Activated CD4-positive, alpha-beta T cell treated with anti-CD3 and anti-CD28 coated beads, Interleukin-2, Interleukin-4, amounts not matched to agents 100 ng/mL and 50 ng/mL, durations not matched to agents 16 hours and 8 hours (primary cell): ENCODE measurements at regions not wholly inside any gene's neighbourhood (a gene's known extent, or its start where the extent isn't known, plus 50 kb on each side); places are given as distances from the start of the nearest gene placed in this dataset.
"Not testable (repeated sequence)": the region's sequence is repeated elsewhere in the genome, so short reads cannot be mapped to it uniquely, and the experiment has no call there.

Source experiments
- DNase-seq: peaks from one replicate; pipeline ENCODE4 v3.0.0-alpha.2; 2020; ENCODE audit warnings: low spot score

DNA sequence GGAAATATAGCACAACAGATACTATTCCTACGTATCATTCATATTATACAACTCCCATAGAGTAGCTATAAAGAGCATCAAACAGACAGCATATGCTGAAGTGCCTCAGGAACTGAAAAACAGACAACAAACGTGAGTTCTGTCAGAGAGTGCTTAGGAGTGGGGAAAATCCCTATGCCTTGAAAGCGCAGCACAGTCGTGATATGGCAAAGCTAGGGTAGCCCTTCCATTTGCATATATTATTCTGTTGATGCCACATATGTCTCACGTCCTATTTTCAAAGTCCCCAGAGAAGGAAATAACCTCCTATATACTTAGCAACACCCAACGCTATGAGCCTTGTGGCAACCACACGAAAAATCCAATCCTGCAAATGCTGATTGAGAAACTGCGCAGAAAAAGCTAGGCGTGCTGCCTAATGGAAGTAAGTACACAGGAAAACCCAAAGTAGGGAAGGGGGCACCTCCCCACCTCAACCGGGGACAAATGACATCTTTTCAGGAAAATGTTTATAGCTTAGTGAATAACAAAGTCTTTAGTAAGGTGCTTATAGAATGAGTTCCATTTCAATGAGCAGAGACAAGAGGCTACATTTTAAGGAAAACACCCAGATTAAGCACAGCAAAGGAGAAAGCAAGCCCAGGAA, 105.1 kb downstream of the MED10 start:
- DNase-seq, result no peak

GRCh38 chr5:6269925-6270324, 108.4 kb downstream of the MED10 start:
- no peak for DNase-seq

- no peak for DNase-seq
These were observed 111.6 kb downstream of the MED10 start for GRCh38 chr5:6266671-6267197.

GRCh38 chr5:6264394-6264793, 114.0 kb downstream of the MED10 start:
- no peak for DNase-seq

GRCh38 chr5:6262651-6263363, 115.5 kb downstream of the MED10 start:
- no peak for DNase-seq

DNA sequence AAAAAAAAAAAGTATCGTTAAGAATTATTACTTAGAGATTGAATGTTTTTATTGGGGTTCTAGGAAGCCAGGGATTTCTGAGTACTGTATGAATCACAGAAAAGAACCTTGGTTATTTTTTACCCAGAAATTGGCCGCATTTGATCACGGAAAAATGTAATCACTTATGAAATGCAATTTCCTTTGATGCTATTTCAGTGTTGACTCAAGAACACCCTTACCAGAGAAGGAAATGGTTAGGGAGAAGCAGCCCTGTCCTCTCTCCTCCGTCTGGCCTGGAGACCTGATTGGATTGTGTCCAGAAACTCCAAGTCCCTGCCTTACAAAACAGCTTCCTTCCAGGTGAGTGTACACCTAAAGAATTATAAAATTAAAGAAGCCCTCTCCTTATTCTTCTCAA, 116.7 kb downstream of the MED10 start:
- DNase-seq, result peak; percentile 37

DNA sequence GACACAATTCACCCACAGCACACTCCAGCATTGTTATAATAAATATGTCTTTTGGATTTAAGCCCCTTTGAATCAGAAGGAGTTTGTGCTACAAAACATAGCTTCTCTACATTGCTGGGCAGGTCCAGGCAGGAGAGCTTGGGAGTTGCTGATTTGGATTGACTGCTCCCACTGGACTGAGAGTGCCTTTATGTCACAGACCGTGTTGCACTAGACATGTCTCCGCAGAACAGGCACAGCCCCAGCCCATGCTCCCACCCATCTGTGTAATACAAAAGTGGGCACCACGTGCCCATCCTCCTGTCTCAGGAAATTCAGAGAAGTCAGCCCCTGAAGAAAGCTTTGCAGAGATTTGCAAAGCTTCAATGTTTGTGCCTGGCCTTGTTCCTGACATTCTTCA, 117.1 kb downstream of the MED10 start:
- DNase-seq, result no peak

DNA sequence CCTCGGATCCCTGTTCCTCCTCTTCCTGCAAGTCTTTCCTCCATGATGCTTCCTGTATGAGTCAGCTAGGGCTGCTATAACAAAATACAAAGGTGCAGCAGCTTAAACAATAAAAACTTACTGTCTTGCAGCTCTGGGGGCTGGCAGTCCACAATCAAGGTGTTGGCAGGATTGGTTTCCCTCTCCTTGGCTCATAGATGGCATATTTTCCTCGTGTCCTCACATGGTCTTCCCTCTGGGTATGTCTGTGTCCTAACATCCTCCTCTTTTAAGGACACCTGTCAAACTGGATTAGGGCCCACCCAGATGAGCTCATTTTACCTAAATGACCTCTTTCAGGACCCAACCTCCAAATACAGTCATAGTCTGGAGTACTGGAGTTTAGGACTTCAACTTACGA, 117.5 kb downstream of the MED10 start:
- no peak for DNase-seq

- DNase-seq, result no peak
These were observed 121.4 kb downstream of the MED10 start for GRCh38 chr5:6256901-6257300.

DNA sequence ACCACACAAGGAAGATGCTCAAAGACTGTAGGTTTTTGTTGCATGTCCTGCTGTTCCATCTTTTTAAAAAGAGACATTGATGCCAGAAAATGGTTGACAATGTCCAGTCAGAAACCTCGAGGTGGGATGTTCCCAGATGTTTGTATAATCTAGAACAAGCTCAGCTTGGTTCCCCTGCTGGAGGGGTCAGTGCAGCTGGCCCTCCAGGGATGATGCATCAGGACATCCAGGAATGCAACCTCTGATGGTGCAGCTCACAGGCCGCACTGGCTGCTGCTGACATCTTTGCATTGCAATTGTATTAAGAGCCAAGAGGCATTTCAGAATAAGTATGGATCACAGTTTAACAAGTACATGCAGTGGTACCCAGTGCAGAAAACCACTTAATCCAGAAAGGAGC, 122.4 kb downstream of the MED10 start:
- no peak for DNase-seq

DNA sequence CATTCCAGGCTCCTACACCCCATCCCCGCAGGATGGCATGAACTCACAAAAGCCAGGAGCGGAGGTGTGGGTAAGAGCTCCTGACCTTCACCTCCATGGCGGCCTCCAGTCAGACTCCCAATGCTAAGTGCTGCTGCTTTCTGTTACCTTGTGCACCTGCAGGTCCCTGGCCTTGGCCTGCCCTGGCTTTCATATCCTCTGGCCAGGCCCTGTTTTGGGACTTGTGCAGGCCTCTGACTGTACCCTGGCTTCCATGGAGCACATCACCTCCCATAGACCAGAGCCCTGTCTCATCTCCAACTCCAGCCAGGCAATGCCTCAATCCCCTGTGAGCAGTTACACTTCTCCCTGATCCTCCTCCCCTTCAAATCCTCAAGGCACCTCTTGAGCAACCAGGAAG, 124.5 kb downstream of the MED10 start:
- no peak for DNase-seq

- no peak for DNase-seq
These were observed 125.1 kb downstream of the MED10 start for GRCh38 chr5:6253281-6253680.

- DNase-seq, result no peak
These were observed 125.8 kb downstream of the MED10 start for GRCh38 chr5:6252581-6252980.

DNA sequence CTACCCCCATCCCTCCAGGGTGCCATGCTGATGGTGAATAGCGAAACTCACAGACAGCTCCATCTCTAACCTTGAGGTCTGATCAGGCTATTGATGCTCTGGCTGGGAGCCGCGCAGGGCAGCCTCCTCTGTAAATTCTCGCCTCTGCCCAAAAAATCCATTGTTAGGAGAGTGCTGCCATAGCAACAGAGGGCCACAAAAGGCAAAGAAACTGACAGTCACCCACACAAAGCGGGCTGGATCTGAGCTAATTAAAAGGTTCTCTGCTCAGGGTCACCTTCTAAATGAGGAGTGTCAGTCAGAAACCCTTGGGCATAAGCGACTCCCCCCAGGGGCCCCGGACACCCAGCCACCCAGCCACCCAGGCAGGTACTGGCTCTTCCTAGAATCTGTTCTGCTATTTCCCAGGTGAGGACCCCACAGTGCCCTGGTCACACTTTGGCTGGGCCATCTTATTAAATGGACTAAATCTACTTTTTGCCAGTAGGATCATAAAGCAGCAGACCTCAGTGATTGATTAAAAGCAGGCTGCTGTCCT, 126.7 kb downstream of the MED10 start:
- DNase-seq, result no peak

GRCh38 chr5:6250121-6250520, 128.2 kb downstream of the MED10 start:
- no peak for DNase-seq

DNA sequence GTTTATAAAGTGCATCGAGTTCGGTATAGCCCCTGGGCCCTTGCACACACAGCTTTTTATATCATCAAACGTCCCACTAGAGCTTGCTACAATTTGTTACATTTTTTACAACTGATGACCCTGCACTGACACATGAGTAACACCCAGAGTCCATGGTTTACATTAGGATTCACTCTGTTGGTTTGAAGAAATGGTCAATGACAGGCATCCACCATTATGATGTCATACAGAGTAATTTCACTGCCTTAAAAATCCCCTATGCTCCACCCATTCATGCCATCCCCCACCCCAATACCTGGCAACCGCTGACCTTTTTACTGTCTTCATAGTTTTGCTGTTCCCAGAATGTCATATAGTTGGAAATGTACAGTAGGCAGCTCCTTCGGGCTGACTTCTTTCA, 130.2 kb downstream of the MED10 start:
- no peak for DNase-seq

DNA sequence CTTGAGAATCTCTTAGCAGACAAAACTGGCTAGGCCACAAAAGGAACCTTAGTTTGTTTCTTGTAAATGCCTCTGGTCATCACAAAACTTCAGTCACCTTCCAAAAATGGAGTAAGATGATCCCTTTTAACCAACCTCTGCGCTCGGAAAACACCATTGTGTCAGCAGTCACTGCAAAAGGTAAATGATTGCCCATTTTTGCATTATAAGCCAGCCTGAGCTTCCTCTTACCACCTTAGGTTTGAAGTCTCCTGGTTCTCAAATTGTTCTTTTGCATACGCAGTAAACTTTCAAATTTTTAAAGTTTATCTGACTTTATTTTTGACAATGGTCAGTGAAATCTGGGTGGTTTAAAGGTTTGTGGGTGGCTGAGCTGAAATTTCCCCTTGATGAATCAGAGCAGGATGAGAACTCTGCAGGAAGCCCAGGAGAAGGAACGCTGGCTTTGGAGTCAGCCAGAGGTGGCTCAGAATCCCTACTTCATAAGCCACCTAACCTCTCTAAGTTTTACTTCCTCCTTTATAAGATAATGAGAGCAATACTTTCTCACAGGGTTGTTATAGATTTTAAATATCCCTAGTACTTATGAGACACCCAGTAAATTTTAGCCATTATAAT, 131.4 kb downstream of the MED10 start:
- no peak for DNase-seq

DNA sequence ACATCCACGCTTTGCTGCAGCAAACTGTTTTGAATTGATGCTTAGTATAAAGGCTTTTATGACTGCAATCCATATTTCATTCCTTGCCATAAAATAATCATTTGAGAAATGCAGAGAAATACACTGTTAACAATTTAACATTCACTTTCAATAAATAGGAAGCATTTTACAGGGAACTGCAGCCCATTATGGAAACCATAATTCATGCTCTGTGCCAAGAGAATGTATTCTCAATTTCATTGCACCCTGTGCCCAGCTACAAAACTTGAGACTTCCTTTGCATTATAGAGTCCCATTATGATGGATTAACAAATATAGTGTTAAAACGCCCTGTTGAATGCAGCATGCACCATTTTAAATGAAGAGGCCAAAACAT, 134.0 kb downstream of the MED10 start:
- no peak for DNase-seq

- no peak for DNase-seq
These were observed 134.5 kb downstream of the MED10 start for GRCh38 chr5:6243706-6244338.

DNA sequence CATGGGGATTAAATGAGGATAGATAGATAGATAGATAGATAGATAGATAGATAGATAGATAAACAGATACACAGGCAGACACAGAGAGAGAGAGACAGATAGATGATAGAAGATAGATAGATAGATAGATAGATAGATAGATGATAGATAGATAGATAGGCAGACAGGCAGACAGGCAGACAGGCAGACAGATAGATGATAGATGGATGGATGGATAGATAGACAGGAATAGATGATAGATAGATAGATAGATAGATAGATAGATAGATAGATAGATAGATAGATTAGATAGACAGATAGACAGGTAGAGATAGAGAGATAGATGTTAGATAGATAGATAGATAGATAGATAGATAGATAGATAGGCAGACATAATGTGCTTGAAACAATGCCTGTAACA, 137.3 kb downstream of the MED10 start:
- not testable (repeated sequence) for DNase-seq

DNA sequence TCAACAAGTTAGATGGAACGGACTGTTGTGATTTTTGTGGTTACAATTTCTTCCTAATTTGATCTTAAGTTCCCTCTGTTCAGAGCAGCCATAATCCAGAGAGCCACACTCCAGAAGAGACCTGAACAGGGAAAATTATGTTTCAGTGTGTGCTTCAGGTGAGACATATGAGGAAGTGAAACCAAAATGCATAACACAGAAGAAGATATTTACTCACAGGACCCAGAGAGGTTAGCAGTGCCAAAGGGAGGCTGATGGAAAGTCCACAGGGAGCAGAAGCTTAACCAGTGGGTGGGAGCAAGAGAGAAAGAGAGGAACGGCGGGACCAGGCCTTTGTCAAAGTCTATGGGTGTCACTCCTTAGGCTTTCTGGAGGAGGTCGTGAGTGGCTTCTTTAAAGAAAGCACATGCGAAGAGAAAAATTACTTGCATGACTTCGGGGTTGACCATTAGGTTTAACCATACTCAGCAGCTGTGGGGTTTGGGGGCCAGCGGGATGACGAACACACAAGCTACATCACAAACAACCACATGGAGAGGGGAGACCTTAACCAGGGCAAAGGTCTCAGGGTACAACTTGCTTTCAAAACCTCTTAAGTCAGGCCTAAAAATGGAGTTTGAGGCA, 141.4 kb downstream of the MED10 start:
- DNase-seq, result no peak

DNA sequence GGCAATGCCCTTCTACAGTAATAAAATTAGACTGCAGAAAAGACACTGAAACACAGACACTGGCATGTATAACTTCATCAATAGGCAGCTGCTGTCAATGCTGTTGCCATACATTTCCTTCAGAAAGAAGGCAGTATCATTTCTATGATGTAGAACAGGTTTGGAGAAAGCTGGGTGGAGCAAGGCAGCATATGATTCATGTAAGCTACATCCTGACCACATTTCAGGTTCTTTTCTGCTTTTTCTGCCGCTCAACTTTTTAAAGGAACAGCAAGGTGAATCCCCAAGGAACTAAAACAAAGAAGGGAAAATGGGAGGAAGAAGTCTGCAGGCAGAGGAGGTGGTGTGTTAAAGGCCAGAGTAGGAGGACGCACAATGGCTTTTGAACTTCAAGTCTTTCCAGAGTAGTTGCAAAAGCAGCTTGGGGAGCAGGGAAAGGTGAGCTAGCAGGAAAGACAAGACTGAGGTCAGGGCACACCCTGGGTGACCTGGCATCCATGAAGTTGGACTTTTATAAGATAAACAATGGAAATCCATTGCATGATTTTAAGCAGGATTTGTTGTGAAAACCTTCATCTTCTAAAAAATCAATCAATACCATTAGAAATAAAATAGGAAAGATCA, 142.1 kb downstream of the MED10 start:
- DNase-seq, result no peak
